Osteoblast (primary cell): ENCODE measurements at regions not wholly inside any gene's neighbourhood (a gene's known extent, or its start where the extent isn't known, plus 50 kb on each side); places are given as distances from the start of the nearest gene placed in this dataset.

Experiments
- DNase-seq: peaks from one replicate; pipeline ENCODE4 v3.0.0; 2011; ENCODE audit warnings: low spot score, mixed read lengths; ENCODE audit not compliant: insufficient read length; ENCODE audit errors: missing footprints
- H2AFZ ChIP-seq: 2 replicates; pipeline ENCODE4 v1.6.0; 2011; ENCODE audit warnings: mild to moderate bottlenecking, low read length
- H3K27ac ChIP-seq: 2 replicates; pipeline ENCODE4 v1.5.1; 2011; ENCODE audit warnings: mild to moderate bottlenecking, low read depth, low read length, moderate library complexity
- H3K27me3 ChIP-seq: 2 replicates; pipeline ENCODE4 v1.6.0; 2012; ENCODE audit warnings: mild to moderate bottlenecking, control low read depth, inconsistent platforms, low read length, moderate library complexity; ENCODE audit not compliant: insufficient read depth
- H3K36me3 ChIP-seq: 2 replicates; pipeline ENCODE4 v1.5.1; 2011; ENCODE audit warnings: mild to moderate bottlenecking, low read length, control low read depth, moderate library complexity; ENCODE audit not compliant: insufficient read depth
- H3K4me1 ChIP-seq: 2 replicates; pipeline ENCODE4 v1.5.1; 2011; ENCODE audit warnings: mild to moderate bottlenecking, low read length, control low read depth, moderate library complexity; ENCODE audit not compliant: insufficient read depth
- H3K4me2 ChIP-seq: 2 replicates; pipeline ENCODE4 v1.6.0; 2011; ENCODE audit warnings: mild to moderate bottlenecking, low read length; ENCODE audit not compliant: insufficient read depth
- H3K4me3 ChIP-seq: fragments of 200-600 bp; sonication (generic); 3 replicates; pipeline ENCODE4 v1.5.1; 2012; ENCODE audit warnings: mild to moderate bottlenecking, low read length, inconsistent platforms; ENCODE audit not compliant: insufficient read depth
- H3K79me2 ChIP-seq: 2 replicates; pipeline ENCODE4 v1.6.0; 2012; ENCODE audit warnings: mild to moderate bottlenecking, low read length, control low read depth, inconsistent platforms; ENCODE audit not compliant: insufficient read depth
- H3K9me3 ChIP-seq: 2 replicates; pipeline ENCODE4 v1.5.1; 2011; ENCODE audit warnings: low read depth, low read length, control low read depth
- H4K20me1 ChIP-seq: 2 replicates; pipeline ENCODE4 v1.6.0; 2012; ENCODE audit warnings: mild to moderate bottlenecking, low read length, control low read depth; ENCODE audit not compliant: insufficient read depth
- TF ChIP-seq, protein P1 (sequence below): IDR thresholded peaks from 2 replicates; pipeline ENCODE4 v1.5.1; 2011; ENCODE audit warnings: mild to moderate bottlenecking, low read depth, low read length, moderate library complexity; ENCODE audit errors: extremely low read depth

DNA sequence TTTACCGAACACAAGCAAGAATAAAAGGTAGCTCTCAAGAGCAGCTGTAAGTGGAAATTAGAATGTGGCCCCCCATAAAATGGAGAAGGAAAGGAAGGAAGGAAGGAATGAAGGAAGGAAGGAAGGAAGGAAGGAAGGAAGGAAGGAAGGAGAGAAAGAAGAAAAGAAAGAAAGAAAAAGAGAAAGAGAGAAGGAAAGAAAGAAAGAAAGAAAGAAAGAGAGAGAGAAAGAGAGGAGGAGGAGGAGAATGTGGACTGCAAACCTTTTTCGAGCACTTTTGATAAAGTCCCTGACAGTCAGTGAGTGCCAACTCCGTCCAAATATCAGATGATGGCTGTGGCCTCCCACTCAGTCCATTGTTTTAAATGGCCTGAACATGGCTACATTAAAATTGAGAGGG lies 53.8 kb upstream of the SNX2 start:
- TF ChIP-seq, protein P1, sequence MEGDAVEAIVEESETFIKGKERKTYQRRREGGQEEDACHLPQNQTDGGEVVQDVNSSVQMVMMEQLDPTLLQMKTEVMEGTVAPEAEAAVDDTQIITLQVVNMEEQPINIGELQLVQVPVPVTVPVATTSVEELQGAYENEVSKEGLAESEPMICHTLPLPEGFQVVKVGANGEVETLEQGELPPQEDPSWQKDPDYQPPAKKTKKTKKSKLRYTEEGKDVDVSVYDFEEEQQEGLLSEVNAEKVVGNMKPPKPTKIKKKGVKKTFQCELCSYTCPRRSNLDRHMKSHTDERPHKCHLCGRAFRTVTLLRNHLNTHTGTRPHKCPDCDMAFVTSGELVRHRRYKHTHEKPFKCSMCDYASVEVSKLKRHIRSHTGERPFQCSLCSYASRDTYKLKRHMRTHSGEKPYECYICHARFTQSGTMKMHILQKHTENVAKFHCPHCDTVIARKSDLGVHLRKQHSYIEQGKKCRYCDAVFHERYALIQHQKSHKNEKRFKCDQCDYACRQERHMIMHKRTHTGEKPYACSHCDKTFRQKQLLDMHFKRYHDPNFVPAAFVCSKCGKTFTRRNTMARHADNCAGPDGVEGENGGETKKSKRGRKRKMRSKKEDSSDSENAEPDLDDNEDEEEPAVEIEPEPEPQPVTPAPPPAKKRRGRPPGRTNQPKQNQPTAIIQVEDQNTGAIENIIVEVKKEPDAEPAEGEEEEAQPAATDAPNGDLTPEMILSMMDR, result no peak
- Histone ChIP-seq H3K27ac (no peak overlapping the region), H3K4me2 (no peak overlapping the region), H2AFZ (no peak overlapping the region), H3K4me3 (no peak overlapping the region), H3K27me3 (no peaks in the 10 kb centered on the region), H3K36me3 (no peaks in the 10 kb centered on the region), H3K79me2 (no peaks in the 10 kb centered on the region), H3K9me3 (no peaks in the 10 kb centered on the region), H4K20me1 (no peaks in the 10 kb centered on the region), H3K4me1 (peaks cover 5% of the 10 kb centered on the region)
- no peak for DNase-seq

DNA sequence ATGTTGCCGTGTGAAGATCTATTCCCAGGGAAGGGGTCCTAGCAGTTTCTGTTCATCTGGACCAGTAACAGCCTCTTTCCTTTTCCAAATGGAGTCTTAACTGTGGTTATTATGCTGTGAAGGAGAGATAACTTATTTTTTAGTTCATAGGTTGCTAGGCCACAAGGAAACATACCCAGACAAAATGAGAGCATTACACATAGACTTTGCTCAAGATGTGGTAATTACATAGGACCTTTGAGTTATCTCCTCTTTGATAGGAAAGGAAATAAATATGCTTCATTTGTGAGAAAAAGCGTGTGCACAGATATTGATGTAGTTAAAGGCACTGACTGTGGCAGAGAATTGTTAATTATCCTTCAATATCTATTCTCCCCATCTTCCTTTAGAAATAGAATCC lies 52.5 kb upstream of the SNX2 start:
- H3K27me3 ChIP-seq, result no peaks in the 10 kb centered on the region
- TF ChIP-seq, protein P1, result no peak
- H3K4me2 ChIP-seq, result no peak overlapping the region
- no peak overlapping the region for H2AFZ ChIP-seq
- H3K4me3 ChIP-seq, result no peak overlapping the region
- H3K79me2 ChIP-seq, result no peaks in the 10 kb centered on the region
- peaks cover 11% of the 10 kb centered on the region for H3K4me1 ChIP-seq
- no peak for DNase-seq
- H3K36me3 ChIP-seq, result no peaks in the 10 kb centered on the region
- no peaks in the 10 kb centered on the region for H4K20me1 ChIP-seq
- H3K9me3 ChIP-seq, result no peaks in the 10 kb centered on the region
- H3K27ac ChIP-seq, result no peak overlapping the region

DNA sequence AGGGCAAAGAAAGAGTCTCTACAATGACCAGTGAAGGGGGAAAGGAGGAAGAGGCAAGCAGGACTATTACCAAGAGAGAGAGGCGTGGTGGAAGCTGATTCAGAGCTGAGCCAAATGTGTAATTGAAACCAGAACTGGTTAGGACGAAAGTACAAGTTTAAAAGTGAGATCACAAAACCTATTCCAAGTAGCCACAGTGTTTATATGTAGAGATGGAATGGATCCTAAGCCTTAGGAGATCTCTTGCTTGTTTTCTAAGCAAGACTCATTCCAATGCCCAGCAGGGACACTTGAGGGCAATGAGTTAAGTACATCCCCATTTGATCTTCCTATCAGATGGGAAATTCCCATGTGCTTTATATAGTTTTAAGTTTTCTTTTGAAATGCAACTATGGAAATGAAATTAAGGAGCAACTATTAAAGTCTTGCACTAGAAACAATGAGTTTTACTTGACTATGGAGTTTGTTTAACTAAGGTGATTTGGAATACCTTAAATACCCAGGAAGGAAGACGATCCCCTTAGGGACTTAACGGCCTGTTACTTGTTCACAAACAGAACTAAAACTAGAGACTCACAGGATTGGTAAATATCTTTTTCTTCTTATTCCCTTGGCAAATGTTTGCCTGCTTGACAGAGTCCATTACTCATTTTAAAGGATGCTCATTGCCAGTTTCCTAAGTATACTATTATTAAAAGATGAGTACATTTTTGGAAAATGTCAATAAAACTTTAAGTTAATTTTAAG lies 51.1 kb upstream of the SNX2 start:
- H3K4me2 ChIP-seq, result peak overlapping the region; percentile 37
- peak; percentile 65 for DNase-seq
- H3K4me1 ChIP-seq, result peaks cover 16% of the 10 kb centered on the region
- H3K4me3 ChIP-seq, result no peak overlapping the region
- no peak overlapping the region for H3K27ac ChIP-seq
- no peaks in the 10 kb centered on the region for H3K79me2 ChIP-seq
- TF ChIP-seq, protein P1, result no peak
- H2AFZ ChIP-seq, result peak overlapping the region; percentile 24
- H4K20me1 ChIP-seq, result no peaks in the 10 kb centered on the region
- H3K27me3 ChIP-seq, result peaks cover 6% of the 10 kb centered on the region
- H3K36me3 ChIP-seq, result no peaks in the 10 kb centered on the region
- no peaks in the 10 kb centered on the region for H3K9me3 ChIP-seq
